Natural killer cell treated with Interleukin-12 subunit alpha and Interleukin-12 subunit beta and Interleukin-15 and Interleukin-18, amount 100 ng/mL, for 72 hours (primary cell): ENCODE measurements at regions not wholly inside any gene's neighbourhood (a gene's known extent, or its start where the extent isn't known, plus 50 kb on each side); places are given as distances from the start of the nearest gene placed in this dataset.

Experiments used
- ATAC-seq, 2 donors: fragments of 150-1000 bp; cut with Tn5 transposase in 1 of 2; sonication (Bioruptor Pico), chemical (Tn5 transposase) in 1 of 2; 2 replicates each; pipeline ENCODE4 v1.10.0; 2021
- DNase-seq: peaks from one replicate; pipeline ENCODE4 v3.0.0; 2022; ENCODE audit warnings: low spot score
- H3K27ac Mint-ChIP-seq, 2 donors: 1 replicate in 1 of 2; 2 replicates in 1 of 2; pipeline ENCODE4 v1.8.0; 2022; ENCODE audit warnings: mixed read lengths in 2 of 2, mild to moderate bottlenecking in 1 of 2, moderate library complexity in 1 of 2
- H3K27me3 Mint-ChIP-seq, 2 donors: 1 replicate in 1 of 2; 2 replicates in 1 of 2; pipeline ENCODE4 v1.8.0; 2022; ENCODE audit warnings: mixed read lengths in 2 of 2
- H3K36me3 Mint-ChIP-seq: one replicate; pipeline ENCODE4 v1.8.0; 2022; ENCODE audit warnings: mixed read lengths
- H3K4me1 Mint-ChIP-seq, 2 donors: 1 replicate in 1 of 2; 2 replicates in 1 of 2; pipeline ENCODE4 v1.8.0; 2022; ENCODE audit warnings: low read depth in 2 of 2, mixed read lengths in 2 of 2, mild to moderate bottlenecking in 1 of 2
- H3K4me3 Mint-ChIP-seq: one replicate; pipeline ENCODE4 v1.8.0; 2022; ENCODE audit warnings: mixed read lengths
- H3K9me3 Mint-ChIP-seq: 2 replicates; pipeline ENCODE4 v1.8.0; 2022; ENCODE audit warnings: mixed read lengths

DNA sequence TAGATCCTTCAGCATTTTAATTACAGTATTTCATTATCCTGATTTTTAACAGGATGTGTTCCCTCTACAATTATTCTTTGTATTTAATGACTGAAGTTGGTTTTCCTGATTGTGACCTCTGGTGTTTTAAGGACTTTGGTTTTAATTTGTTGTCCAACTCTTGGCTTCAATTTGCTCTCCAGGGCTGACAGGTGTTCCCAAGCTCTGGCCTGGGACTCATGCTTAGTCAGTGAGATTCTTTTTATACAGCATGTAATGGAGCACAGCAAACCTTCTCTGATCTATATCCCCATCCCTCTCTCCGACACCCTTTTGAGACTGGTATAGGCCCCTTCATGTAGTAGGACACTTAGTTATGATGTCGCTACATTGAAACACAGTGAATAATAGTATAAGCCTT lies 896.3 kb downstream of the TSN start:
- H3K27me3 Mint-ChIP-seq, result no peaks in the 10 kb centered on the region
- peaks cover 15% of the 10 kb centered on the region for H3K9me3 Mint-ChIP-seq
- H3K4me1 Mint-ChIP-seq, result no peaks in the 10 kb centered on the region
- peaks cover 6% of the 10 kb centered on the region for H3K36me3 Mint-ChIP-seq
- no peak for DNase-seq
- no peak overlapping the region for H3K27ac Mint-ChIP-seq
- no peak overlapping the region for H3K4me3 Mint-ChIP-seq
- no peak for ATAC-seq

DNA sequence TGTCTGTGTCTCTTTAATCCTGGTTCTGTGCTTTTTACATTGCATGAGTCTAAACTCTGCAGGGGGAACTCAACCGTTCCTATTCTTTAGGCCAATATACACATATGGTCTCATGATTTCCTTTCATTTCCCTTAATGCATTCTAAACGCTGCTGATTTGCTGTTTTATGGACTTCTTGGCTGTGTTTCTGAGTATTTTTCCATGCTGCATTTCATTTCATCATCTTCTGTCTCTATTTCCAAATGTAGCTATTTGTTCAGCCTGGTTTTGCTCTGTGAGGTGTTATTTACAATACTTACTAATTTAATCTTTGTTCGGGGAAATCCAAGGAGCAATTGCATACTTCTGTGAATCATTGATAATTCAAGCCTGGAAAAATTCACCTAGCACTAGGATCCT lies 897.2 kb downstream of the TSN start:
- no peak for ATAC-seq
- DNase-seq, result no peak
- Mint-ChIP-seq H3K9me3 (peaks cover 16% of the 10 kb centered on the region), H3K27ac (no peak overlapping the region), H3K4me3 (no peak overlapping the region), H3K36me3 (peaks cover 6% of the 10 kb centered on the region), H3K4me1 (no peaks in the 10 kb centered on the region), H3K27me3 (no peaks in the 10 kb centered on the region)

- Mint-ChIP-seq H3K9me3 (peaks cover 12% of the 10 kb centered on the region), H3K4me3 (no peak overlapping the region), H3K27me3 (peaks cover 0 to 2% of the 10 kb centered on the region in 2 donors), H3K4me1 (no peaks in the 10 kb centered on the region), H3K27ac (no peak overlapping the region), H3K36me3 (no peaks in the 10 kb centered on the region)
- DNase-seq, result no peak
- ATAC-seq, result no peak
Measured at GRCh38 chr2:122656403-122656802, 901.0 kb downstream of the TSN start.

DNA sequence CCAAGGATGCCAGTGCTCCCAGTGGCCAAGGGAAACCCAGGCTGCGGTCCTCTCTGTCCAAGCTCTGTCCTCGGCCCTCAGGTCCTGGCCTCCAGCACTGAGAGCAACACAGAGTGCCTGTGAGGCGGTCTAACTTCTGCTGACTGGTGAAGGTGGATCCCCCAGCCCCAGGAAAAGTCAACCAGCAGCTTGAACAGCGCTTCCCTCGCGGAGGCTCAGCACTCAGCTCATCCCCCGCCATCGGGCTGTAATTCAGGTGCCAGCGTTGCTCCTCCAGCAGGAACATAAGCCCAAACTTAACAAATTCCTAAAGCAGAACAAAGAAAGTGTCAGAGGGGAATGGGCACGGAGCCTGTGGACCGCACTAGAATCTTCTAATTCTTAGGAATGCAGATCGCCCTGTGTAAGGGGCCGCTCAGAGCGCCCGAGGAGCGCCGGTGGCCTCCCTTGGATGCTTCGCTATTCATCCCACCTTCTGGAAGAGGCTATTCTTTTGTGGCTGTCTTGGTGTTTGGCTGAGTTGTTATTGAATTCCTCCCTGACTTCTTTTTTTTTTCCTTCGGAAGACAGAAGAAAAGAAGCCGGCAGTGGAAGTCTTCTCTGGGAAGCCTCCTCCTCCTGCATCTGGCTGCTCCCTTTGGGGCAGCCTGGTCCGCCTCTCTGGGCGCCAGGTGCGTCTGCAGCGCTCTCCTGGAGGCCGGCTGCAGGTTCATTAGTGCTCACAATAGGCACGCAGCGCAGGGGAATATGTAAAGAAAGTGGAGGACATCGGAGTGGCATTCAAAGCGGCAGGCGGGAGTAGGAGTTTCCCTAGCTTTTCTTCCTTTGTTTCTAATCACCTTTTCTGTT lies 905.6 kb downstream of the TSN start:
- no peak overlapping the region for H3K4me3 Mint-ChIP-seq
- DNase-seq, result no peak
- H3K27me3 Mint-ChIP-seq, result peaks cover 0 to 2% of the 10 kb centered on the region in 2 donors
- H3K9me3 Mint-ChIP-seq, result peaks cover 7% of the 10 kb centered on the region
- H3K36me3 Mint-ChIP-seq, result no peaks in the 10 kb centered on the region
- no peak for ATAC-seq
- no peak overlapping the region for H3K27ac Mint-ChIP-seq
- H3K4me1 Mint-ChIP-seq, result no peaks in the 10 kb centered on the region

DNA sequence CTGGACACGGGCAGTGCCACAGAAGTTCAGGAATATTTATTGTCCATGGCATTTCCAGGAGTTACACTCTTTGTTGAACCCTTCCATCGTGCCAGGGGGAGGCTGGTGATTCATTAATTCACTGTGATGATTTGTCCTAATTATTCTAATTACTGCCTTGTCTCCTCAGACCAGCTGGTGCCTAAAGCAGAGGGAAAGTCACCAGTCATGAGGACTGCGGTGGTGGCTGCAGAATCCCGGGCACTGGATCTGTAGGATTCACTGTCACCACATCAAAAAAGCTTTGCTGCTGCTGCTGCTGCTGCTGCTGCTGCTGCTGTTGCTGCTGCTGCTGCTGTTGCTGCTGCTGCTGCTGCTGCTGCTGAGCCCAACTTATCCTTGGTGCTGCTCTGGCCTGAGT lies 908.2 kb downstream of the TSN start:
- no peak for ATAC-seq
- no peak overlapping the region for H3K4me3 Mint-ChIP-seq
- H3K27ac Mint-ChIP-seq, result no peak overlapping the region
- peaks cover 3% of the 10 kb centered on the region for H3K9me3 Mint-ChIP-seq
- H3K36me3 Mint-ChIP-seq, result no peaks in the 10 kb centered on the region
- no peaks in the 10 kb centered on the region for H3K4me1 Mint-ChIP-seq
- H3K27me3 Mint-ChIP-seq, result peaks cover 0 to 2% of the 10 kb centered on the region in 2 donors
- no peak for DNase-seq

- no peak for DNase-seq
- no peak overlapping the region for H3K27ac Mint-ChIP-seq
- no peaks in the 10 kb centered on the region for H3K27me3 Mint-ChIP-seq
- ATAC-seq, result no peak
- H3K36me3 Mint-ChIP-seq, result no peaks in the 10 kb centered on the region
- no peak overlapping the region for H3K4me3 Mint-ChIP-seq
- no peaks in the 10 kb centered on the region for H3K4me1 Mint-ChIP-seq
- H3K9me3 Mint-ChIP-seq, result peaks cover 7% of the 10 kb centered on the region
Measured at GRCh38 chr2:122669627-122670026, 914.2 kb downstream of the TSN start.

GRCh38 chr2:122670897-122671296 lies 915.4 kb downstream of the TSN start:
- H3K27me3 Mint-ChIP-seq, result no peaks in the 10 kb centered on the region

DNA sequence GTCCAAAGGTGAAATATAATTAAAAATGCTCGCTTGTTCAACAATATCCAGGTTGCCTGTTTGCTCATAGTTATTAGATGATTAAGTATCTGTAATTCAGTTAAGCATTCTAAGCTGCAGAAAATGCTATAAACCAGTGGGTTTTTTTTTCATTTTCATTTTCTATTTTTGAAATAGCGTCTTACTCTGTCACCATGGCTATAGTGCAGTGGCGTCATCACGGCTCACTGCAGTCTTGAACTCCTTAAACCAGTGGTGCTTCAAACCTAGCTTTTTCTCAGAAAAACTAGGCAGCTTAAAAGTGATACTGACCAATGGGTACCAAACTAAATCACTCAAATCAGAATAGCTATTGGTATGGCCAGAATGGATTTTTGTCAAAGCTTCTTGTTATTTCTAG lies 925.2 kb downstream of the TSN start:
- Mint-ChIP-seq H3K36me3 (peaks cover 6% of the 10 kb centered on the region), H3K4me1 (no peaks in the 10 kb centered on the region), H3K27me3 (no peaks in the 10 kb centered on the region), H3K27ac (no peak overlapping the region), H3K4me3 (no peak overlapping the region), H3K9me3 (peaks cover 9% of the 10 kb centered on the region)
- ATAC-seq (no peak), DNase-seq (no peak)

More at GRCh38 chr2:122670897-122671296, 915.4 kb downstream of the TSN start:
- DNase-seq (no peak), ATAC-seq (no peak)
- peaks cover 10% of the 10 kb centered on the region for H3K9me3 Mint-ChIP-seq
- H3K36me3 Mint-ChIP-seq, result no peaks in the 10 kb centered on the region
- no peak overlapping the region for H3K27ac Mint-ChIP-seq
- H3K4me1 Mint-ChIP-seq, result no peaks in the 10 kb centered on the region
- no peak overlapping the region for H3K4me3 Mint-ChIP-seq

GRCh38 chr2:122681626-122682025 lies 926.2 kb downstream of the TSN start:
- Mint-ChIP-seq H3K27me3 (no peaks in the 10 kb centered on the region), H3K4me1 (no peaks in the 10 kb centered on the region), H3K27ac (no peak overlapping the region), H3K36me3 (peaks cover 6% of the 10 kb centered on the region), H3K4me3 (no peak overlapping the region), H3K9me3 (peaks cover 15% of the 10 kb centered on the region)
- ATAC-seq (peak in 1 of 2 donors; percentile 77), DNase-seq (no peak)

GRCh38 chr2:122682356-122682755 lies 926.9 kb downstream of the TSN start:
- Mint-ChIP-seq H3K4me3 (no peak overlapping the region), H3K27ac (no peak overlapping the region), H3K9me3 (peaks cover 12% of the 10 kb centered on the region), H3K4me1 (no peaks in the 10 kb centered on the region), H3K27me3 (no peaks in the 10 kb centered on the region), H3K36me3 (peaks cover 6% of the 10 kb centered on the region)
- DNase-seq (no peak), ATAC-seq (no peak)

DNA sequence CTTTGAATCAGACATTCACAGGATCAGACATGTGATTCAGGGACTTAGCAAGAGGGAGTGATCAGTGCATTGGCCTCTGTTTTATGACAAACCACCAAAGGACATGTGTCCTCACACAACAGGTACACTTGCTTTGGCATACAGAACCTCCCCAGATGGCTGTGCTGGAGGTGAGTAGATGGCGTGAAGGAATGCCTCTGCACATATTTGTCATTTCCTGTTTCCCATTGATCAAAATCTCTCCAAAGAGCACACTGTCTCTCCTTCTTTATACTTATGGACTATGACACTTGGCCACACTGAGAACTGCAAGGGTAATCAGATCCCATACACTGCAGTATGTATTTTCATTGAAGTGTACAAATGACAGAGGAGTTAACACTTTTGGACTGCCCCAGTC lies 927.6 kb downstream of the TSN start:
- Mint-ChIP-seq H3K36me3 (peaks cover 6% of the 10 kb centered on the region), H3K27me3 (no peaks in the 10 kb centered on the region), H3K4me1 (no peaks in the 10 kb centered on the region), H3K27ac (no peak overlapping the region), H3K9me3 (peaks cover 11% of the 10 kb centered on the region), H3K4me3 (no peak overlapping the region)
- no peak for ATAC-seq
- DNase-seq, result no peak

DNA sequence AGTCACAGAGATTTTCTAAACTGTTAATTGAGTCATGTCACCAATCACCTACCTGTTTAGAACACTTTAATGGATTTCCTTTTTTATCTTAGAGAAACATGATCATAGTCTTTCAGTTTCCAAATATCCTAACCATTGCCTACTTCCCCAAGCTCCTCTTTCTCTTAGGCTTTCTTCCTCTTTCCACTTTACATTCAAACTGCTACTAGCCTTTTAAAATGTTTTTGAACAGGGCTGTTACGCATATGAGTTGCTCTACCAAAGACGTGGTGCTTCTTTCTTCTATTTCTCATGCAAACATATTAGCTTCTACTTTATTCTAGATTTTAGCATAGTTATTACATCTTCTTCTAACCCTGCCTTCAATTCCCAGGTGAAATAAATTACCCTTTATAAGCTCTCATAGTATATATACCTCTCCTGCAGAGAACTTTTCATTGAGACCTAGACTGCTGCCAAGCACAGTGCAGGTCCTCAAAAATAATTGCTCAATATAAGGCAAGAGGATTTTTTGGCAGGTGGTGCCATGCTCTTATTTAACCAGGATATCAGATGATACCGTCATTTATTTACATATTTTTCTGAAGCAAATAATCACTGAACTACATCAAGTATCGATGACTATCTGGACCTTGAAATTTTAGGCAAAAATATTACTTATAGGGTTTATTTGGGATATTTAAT lies 937.1 kb downstream of the TSN start:
- Mint-ChIP-seq H3K27me3 (no peaks in the 10 kb centered on the region), H3K4me3 (no peak overlapping the region), H3K27ac (no peak overlapping the region), H3K9me3 (peaks cover 8% of the 10 kb centered on the region), H3K4me1 (no peaks in the 10 kb centered on the region), H3K36me3 (no peaks in the 10 kb centered on the region)
- no peak for ATAC-seq
- DNase-seq, result no peak

DNA sequence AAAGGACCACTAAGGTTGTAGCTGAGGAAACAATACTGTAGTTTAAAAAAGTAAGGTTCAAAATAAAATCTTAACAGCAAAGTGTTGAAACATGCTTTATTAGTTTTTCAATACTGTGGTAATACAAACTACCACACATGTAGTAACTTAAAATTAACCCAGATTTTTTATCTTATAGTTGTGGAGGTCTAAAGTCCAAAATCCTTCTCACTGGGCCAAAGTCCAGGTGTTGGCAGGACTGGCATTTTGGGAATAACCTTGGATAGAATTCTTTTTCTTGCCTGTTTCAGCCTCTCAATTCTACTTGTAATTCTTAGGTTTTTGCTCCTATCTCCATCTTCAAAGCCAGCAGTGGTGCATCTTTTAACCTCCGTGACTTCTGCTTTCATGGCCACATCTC lies 942.0 kb downstream of the TSN start:
- Mint-ChIP-seq H3K27ac (no peak overlapping the region), H3K4me1 (no peaks in the 10 kb centered on the region), H3K36me3 (no peaks in the 10 kb centered on the region), H3K9me3 (peaks cover 2% of the 10 kb centered on the region), H3K4me3 (no peak overlapping the region), H3K27me3 (no peaks in the 10 kb centered on the region)
- ATAC-seq, result no peak
- no peak for DNase-seq

DNA sequence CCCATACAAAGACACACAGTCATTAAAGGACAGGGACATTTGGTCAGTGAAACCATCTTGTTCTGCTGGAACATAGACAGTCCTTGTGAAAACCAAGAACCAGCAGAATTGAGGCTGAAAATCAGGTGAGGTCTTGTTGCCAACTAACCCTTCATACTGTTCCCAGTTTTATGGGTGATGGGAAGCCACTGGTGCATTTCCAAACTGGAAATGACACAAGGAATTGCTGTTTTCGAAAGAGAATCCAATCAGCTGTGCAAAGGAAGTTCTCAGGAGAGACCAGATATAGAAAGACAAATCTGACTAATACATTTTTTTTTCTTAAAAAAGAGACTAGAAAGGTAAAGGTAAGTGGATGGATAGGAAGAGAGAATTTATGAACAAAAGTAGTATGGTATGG lies 948.2 kb downstream of the TSN start:
- Mint-ChIP-seq H3K4me1 (no peaks in the 10 kb centered on the region), H3K4me3 (no peak overlapping the region), H3K9me3 (peaks cover 12% of the 10 kb centered on the region), H3K27me3 (no peaks in the 10 kb centered on the region), H3K27ac (no peak overlapping the region), H3K36me3 (no peaks in the 10 kb centered on the region)
- no peak for ATAC-seq
- no peak for DNase-seq
